GM06990 (cell line): ENCODE measurements at regions not wholly inside any gene's neighbourhood (a gene's known extent, or its start where the extent isn't known, plus 50 kb on each side); places are given as distances from the start of the nearest gene placed in this dataset.

ENCODE experiments used
- DNase-seq: peaks from one replicate; pipeline ENCODE4 v3.0.0-alpha.2; 2011; ENCODE audit not compliant: insufficient read length; ENCODE audit errors: extremely low read depth
- H3K27me3 ChIP-seq: replicated peaks from 2 replicates; pipeline ENCODE4 v1.6.0; 2011; ENCODE audit warnings: low read length; ENCODE audit not compliant: control insufficient read depth, insufficient read depth
- H3K36me3 ChIP-seq: 2 replicates; pipeline ENCODE4 v1.5.1; 2011; ENCODE audit warnings: low read length; ENCODE audit not compliant: control insufficient read depth, insufficient read depth
- H3K4me3 ChIP-seq: replicated peaks from 2 replicates; pipeline ENCODE4 v1.5.1; 2011; ENCODE audit warnings: low read depth, mild to moderate bottlenecking, control low read depth, low read length
- TF ChIP-seq, protein P1 (sequence below): IDR thresholded peaks from 2 replicates; pipeline ENCODE4 v1.5.1; 2011; ENCODE audit warnings: low read length, control low read depth, mild to moderate bottlenecking, inconsistent platforms; ENCODE audit not compliant: insufficient read depth, poor library complexity, severe bottlenecking

DNA sequence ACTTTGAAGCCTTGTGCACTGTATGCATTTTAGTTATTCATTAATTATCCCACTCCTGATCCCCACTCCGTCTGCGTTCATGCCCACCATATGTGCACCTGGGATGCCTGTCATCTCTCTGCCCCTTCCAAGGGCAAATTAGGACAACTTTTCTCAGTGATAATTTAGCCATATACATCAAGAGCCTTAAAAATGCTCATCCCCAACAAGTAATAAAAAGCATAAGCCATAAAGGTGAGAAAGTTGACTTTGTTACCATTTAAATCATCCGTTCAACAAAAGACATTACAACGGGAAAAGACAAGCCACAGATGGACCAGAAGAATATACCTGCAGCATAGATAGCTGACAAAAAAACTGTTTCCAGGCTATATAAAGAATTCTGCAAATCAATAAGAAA is 131.4 kb upstream of the LINGO1 start:
- TF ChIP-seq, protein P1, sequence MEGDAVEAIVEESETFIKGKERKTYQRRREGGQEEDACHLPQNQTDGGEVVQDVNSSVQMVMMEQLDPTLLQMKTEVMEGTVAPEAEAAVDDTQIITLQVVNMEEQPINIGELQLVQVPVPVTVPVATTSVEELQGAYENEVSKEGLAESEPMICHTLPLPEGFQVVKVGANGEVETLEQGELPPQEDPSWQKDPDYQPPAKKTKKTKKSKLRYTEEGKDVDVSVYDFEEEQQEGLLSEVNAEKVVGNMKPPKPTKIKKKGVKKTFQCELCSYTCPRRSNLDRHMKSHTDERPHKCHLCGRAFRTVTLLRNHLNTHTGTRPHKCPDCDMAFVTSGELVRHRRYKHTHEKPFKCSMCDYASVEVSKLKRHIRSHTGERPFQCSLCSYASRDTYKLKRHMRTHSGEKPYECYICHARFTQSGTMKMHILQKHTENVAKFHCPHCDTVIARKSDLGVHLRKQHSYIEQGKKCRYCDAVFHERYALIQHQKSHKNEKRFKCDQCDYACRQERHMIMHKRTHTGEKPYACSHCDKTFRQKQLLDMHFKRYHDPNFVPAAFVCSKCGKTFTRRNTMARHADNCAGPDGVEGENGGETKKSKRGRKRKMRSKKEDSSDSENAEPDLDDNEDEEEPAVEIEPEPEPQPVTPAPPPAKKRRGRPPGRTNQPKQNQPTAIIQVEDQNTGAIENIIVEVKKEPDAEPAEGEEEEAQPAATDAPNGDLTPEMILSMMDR, result no peak
- H3K4me3 ChIP-seq, result no peak overlapping the region
- DNase-seq, result no peak

DNA sequence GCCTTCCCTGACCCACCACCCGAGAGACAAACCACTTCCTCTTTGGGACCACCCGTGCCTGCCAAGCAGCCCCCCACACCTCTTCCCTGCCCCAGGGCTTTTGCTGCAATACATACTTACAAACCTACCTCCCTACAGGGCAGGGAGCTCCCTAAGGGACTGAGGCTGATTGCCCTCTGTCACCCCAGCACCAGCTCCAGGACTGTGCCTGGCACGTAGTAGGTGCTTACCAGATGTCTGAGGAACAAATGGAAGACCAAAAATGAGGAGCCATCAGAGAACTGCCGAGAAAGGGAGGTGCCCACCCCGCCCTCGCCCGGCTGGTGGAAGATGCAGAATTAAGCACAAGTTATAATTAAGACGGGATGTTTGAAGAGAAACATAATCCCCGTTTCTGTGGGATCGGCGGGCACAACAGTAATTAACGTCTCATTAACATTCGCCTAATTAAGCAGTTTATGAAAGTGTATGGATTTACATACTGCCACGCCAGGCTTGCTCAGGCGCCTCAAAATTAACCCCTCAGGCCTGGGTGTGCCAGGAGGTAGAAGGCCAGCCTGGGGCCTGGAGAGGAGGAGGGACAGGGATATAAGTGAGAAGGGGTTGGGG is 130.1 kb upstream of the LINGO1 start:
- Histone ChIP-seq H3K36me3 (no peaks in the 10 kb centered on the region), H3K4me3 (no peak overlapping the region), H3K27me3 (peaks cover 2% of the 10 kb centered on the region; the same call in 1 of the 2 replicates)
- TF ChIP-seq, protein P1, result no peak
- no peak for DNase-seq

More for the DNA sequence above, 131.4 kb upstream of the LINGO1 start:
- H3K27me3 ChIP-seq, result peaks cover 2% of the 10 kb centered on the region; the same call in 1 of the 2 replicates
- no peaks in the 10 kb centered on the region for H3K36me3 ChIP-seq

DNA sequence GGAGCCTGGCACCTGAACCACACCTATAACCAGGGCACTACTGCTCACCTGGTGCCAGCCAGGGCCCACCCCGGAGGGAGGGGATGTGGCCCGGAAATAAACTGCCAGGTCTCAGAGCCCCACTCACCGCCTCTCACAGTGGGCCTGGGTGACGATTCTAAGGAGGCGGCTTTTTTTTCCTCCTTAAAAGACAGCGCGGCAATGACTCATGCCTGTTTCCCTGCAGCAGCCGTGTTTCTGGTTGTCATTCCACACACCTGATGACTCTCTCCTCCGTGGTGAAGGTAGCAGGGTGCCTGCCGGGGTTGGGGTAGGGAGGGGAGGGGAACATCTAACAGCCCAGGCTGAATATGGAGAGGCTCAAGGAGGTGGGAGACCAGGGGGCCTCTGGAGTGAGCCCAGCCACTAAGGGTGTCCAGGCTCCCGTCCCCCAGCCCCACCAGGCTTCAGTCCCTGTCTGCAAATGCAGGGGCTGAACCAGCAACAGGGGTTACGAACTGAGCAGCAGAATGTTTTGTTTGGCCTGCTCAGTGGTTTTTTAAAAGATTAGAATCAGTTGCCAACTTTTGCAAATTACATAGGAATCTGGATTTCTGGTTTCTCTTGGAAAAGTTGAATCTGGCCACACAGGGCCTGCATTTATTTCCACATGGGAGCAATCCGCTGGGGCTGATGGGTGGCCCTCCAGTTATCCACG is 127.3 kb upstream of the LINGO1 start:
- no peak for DNase-seq
- TF ChIP-seq, protein P1, result no peak
- Histone ChIP-seq H3K27me3 (peaks cover 2% of the 10 kb centered on the region; the same call in 1 of the 2 replicates), H3K36me3 (no peaks in the 10 kb centered on the region), H3K4me3 (no peak overlapping the region)

DNA sequence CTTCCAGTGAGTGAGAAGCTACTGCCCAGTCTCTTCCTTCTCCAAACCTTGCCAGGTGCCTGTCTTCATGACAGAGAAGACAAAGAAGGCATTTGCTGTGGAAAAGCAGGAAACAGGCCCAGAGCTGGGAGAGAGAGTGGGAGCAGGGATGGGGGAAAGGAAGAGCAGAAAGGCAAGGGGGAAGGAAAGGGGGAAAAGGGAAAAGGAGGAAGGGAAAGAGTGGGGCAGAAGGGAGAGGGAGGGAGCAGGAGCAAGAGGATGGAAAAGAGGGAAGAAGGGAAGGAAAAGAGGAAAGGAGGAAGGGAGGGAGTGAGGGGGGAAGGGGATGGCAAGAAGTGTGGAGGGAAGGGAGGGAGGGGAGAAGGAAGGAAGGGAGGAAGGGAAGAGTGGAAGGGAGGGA is 121.2 kb upstream of the LINGO1 start:
- TF ChIP-seq, protein P1, result no peak
- no peak overlapping the region for H3K4me3 ChIP-seq
- no peaks in the 10 kb centered on the region for H3K36me3 ChIP-seq
- no peak for DNase-seq
- no peaks in the 10 kb centered on the region; the same call in 1 of the 2 replicates for H3K27me3 ChIP-seq

DNA sequence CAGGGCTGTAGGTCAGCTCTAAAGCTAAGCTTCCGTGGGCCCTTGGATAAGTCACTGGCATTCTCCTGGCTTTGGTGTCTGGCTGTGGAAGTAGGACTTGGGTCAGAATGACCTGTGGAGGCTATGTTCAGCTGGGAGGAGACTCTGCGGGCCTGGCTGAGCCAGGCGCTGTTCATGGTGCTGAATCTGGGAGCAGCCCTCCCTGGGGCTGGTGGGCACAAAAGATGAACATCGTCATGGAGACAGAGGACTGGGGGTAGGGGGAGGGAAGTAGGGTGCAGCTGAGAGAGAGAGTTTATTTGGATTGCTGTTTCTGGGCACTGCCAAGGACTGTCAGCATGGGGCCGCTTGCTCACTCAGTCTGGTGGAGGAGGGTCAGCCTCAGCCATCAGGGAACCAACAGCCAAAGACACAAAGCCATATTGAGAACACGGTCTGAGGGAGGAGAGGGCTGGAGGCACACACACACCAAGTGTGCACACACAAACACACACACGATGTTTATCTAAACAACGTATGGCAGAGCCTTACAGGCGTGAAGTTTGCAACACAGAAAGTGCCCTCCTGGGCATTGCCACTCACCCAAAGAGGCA is 120.7 kb upstream of the LINGO1 start:
- Histone ChIP-seq H3K36me3 (no peaks in the 10 kb centered on the region), H3K27me3 (no peaks in the 10 kb centered on the region; the same call in 1 of the 2 replicates), H3K4me3 (no peak overlapping the region)
- DNase-seq, result no peak
- TF ChIP-seq, protein P1, result no peak
